ENCODE measurements at regions not wholly inside any gene's neighbourhood (a gene's known extent, or its start where the extent isn't known, plus 50 kb on each side); places are given as distances from the start of the nearest gene placed in this dataset.

DNA sequence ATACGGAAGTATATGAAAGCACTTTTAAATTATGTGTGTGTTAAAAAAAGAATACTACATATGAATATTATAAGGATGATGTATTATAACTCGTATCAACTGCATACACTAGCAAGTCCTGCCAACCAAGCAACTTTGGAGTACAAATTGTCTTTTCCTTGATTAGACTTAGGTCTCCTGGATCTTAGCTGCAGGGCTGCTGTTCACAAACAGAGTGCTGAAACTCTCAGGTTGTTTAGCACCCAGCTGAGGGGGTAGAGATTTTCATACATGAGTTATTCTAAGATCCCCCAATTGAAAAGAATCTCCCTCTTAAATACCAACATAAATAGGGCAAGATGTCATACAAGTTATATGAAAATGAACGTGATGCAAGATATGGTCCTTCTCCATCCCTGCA lies 149.8 kb upstream of the TNC start:
- Histone ChIP-seq H3K9ac (ENCODE audit: low read length) (no peak overlapping the region), H3K79me2 (ENCODE audit: low read length) (no peaks in the 10 kb centered on the region), H3K9me3 (ENCODE audit: insufficient read depth, low read length) (no peaks in the 10 kb centered on the region), H3K27ac (ENCODE audit: low read length) (no peak overlapping the region), H3K27me3 (ENCODE audit: low read depth, low read length) (peaks cover 8% of the 10 kb centered on the region; the same call in 1 of the 2 replicates), H3K4me2 (ENCODE audit: low read length) (no peak overlapping the region), H3K4me1 (ENCODE audit: low read length) (no peaks in the 10 kb centered on the region), H4K20me1 (ENCODE audit: insufficient read depth, low read length) (no peaks in the 10 kb centered on the region), H3K4me3 (ENCODE audit: low read length) (no peak overlapping the region), H2AFZ (ENCODE audit: low read depth, low read length) (no peak overlapping the region), H3K36me3 (replicated peaks; ENCODE audit: low read depth, low read length) (no peaks in the 10 kb centered on the region)
- no peak for TF ChIP-seq EZH2phosphoT487 (IDR thresholded peaks at IDR 0.05; ENCODE audit: low read depth)
- TF ChIP-seq, protein P1, sequence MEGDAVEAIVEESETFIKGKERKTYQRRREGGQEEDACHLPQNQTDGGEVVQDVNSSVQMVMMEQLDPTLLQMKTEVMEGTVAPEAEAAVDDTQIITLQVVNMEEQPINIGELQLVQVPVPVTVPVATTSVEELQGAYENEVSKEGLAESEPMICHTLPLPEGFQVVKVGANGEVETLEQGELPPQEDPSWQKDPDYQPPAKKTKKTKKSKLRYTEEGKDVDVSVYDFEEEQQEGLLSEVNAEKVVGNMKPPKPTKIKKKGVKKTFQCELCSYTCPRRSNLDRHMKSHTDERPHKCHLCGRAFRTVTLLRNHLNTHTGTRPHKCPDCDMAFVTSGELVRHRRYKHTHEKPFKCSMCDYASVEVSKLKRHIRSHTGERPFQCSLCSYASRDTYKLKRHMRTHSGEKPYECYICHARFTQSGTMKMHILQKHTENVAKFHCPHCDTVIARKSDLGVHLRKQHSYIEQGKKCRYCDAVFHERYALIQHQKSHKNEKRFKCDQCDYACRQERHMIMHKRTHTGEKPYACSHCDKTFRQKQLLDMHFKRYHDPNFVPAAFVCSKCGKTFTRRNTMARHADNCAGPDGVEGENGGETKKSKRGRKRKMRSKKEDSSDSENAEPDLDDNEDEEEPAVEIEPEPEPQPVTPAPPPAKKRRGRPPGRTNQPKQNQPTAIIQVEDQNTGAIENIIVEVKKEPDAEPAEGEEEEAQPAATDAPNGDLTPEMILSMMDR (IDR thresholded peaks at IDR 0.05; ENCODE audit: low read depth, low read length) = no peak

DNA sequence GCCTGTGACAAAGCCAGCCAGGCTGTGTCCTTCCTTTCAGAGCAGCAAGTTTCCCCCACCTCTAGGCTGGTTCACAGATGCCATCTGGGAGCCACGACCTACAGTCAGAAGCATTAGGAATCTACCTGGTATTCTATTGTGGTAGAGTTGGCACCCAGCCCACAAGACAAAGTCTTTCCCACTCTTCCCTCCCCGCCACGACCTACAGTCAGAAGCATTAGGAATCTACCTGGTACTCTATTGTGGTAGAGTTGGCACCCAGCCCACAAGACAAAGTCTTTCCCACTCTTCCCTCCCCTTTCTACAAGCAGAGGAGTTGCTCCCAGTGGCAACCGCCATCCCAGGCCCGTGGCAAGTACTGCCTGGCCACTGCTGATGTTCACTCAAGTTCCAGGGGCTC lies 157.8 kb upstream of the TNC start:
- H3K36me3 ChIP-seq (replicated peaks; ENCODE audit: low read depth, low read length) = no peaks in the 10 kb centered on the region
- TF ChIP-seq, protein P1 (IDR thresholded peaks at IDR 0.05; ENCODE audit: low read depth, low read length) = no peak
- TF ChIP-seq EZH2phosphoT487 (IDR thresholded peaks at IDR 0.05; ENCODE audit: low read depth) = no peak
- no peaks in the 10 kb centered on the region for H3K4me1 ChIP-seq (ENCODE audit: low read length)
- no peak overlapping the region for H3K4me2 ChIP-seq (ENCODE audit: low read length)
- no peaks in the 10 kb centered on the region for H3K27me3 ChIP-seq (ENCODE audit: low read depth, low read length)
- no peaks in the 10 kb centered on the region for H3K79me2 ChIP-seq (ENCODE audit: low read length)
- H3K9ac ChIP-seq (ENCODE audit: low read length) = no peak overlapping the region
- no peaks in the 10 kb centered on the region for H4K20me1 ChIP-seq (ENCODE audit: insufficient read depth, low read length)
- H3K9me3 ChIP-seq (ENCODE audit: insufficient read depth, low read length) = no peaks in the 10 kb centered on the region
- H2AFZ ChIP-seq (ENCODE audit: low read depth, low read length) = no peak overlapping the region
- no peak overlapping the region for H3K4me3 ChIP-seq (ENCODE audit: low read length)
- H3K27ac ChIP-seq (ENCODE audit: low read length) = no peak overlapping the region

DNA sequence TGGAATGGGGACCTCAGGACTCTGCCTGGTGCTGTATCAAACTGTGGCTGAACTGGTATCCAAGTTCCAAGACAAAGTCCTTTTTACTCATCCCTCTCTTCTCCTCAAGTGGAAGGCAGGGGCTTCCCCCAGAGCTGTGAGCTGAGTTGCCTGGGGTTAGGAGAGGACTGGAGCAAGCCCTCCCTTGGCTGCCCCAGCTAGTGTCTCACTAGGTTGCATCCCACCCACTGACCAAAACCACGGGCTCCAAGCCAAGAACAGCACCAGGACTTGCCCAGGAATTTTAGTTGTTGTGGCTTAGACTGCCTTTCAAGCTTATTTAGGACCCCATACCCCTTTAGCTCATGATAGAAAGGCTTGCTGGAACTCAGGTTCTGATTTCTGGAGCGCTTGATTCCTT lies 158.7 kb upstream of the TNC start:
- Histone ChIP-seq H4K20me1 (ENCODE audit: insufficient read depth, low read length) (no peaks in the 10 kb centered on the region), H3K9me3 (ENCODE audit: insufficient read depth, low read length) (no peaks in the 10 kb centered on the region), H3K4me2 (ENCODE audit: low read length) (no peak overlapping the region), H3K4me1 (ENCODE audit: low read length) (no peaks in the 10 kb centered on the region), H3K27me3 (ENCODE audit: low read depth, low read length) (no peaks in the 10 kb centered on the region), H3K27ac (ENCODE audit: low read length) (no peak overlapping the region), H3K4me3 (ENCODE audit: low read length) (no peak overlapping the region), H3K36me3 (replicated peaks; ENCODE audit: low read depth, low read length) (no peaks in the 10 kb centered on the region), H3K9ac (ENCODE audit: low read length) (no peak overlapping the region), H2AFZ (ENCODE audit: low read depth, low read length) (no peak overlapping the region), H3K79me2 (ENCODE audit: low read length) (no peaks in the 10 kb centered on the region)
- no peak for TF ChIP-seq EZH2phosphoT487 (IDR thresholded peaks at IDR 0.05; ENCODE audit: low read depth)
- TF ChIP-seq, protein P1 (IDR thresholded peaks at IDR 0.05; ENCODE audit: low read depth, low read length) = no peak

DNA sequence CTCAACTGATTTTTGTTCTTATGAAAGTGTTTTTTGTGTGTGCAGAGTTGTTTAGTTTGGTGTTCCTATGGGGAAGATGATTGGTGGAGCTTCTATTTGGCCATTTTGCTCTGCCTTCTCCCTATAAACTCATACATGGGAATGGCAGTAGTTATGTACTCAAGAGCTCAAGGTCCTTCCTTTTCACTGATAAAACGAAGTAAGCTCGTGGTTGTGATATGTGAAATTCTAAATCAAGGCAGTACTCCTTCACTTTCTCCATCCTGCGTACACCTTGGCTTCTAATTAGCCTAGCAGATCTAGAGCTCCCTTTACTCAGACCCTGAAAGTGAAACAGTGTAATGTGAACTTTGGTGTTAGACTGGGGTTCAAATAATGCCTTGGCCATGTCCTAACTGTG lies 159.3 kb upstream of the TNC start:
- Histone ChIP-seq H3K4me3 (ENCODE audit: low read length) (no peak overlapping the region), H3K4me2 (ENCODE audit: low read length) (no peak overlapping the region), H3K4me1 (ENCODE audit: low read length) (no peaks in the 10 kb centered on the region), H3K36me3 (replicated peaks; ENCODE audit: low read depth, low read length) (no peaks in the 10 kb centered on the region), H3K79me2 (ENCODE audit: low read length) (no peaks in the 10 kb centered on the region), H3K27me3 (ENCODE audit: low read depth, low read length) (no peaks in the 10 kb centered on the region), H4K20me1 (ENCODE audit: insufficient read depth, low read length) (no peaks in the 10 kb centered on the region), H3K27ac (ENCODE audit: low read length) (no peak overlapping the region), H3K9me3 (ENCODE audit: insufficient read depth, low read length) (no peaks in the 10 kb centered on the region), H2AFZ (ENCODE audit: low read depth, low read length) (no peak overlapping the region), H3K9ac (ENCODE audit: low read length) (no peak overlapping the region)
- TF ChIP-seq, protein P1 (IDR thresholded peaks at IDR 0.05; ENCODE audit: low read depth, low read length) = no peak
- no peak for TF ChIP-seq EZH2phosphoT487 (IDR thresholded peaks at IDR 0.05; ENCODE audit: low read depth)

Data from OCI-LY3 (cell line).